Panc1 (cell line): ENCODE measurements at regions not wholly inside any gene's neighbourhood (a gene's known extent, or its start where the extent isn't known, plus 50 kb on each side); places are given as distances from the start of the nearest gene placed in this dataset.

Experiments used
- ATAC-seq: fragments of 200-7000 bp; cut with Tn5 transposase; 2 replicates; pipeline ENCODE4 v1.9.1; 2020; ENCODE audit warnings: mild to moderate bottlenecking, moderate library complexity
- BruUV-seq: library from RNA; stranded (reverse); fragments of 400-500 nt; replicated peaks from 2 replicates; lab custom pipeline; 2021; lab: Mats Ljungman, UMichigan
- CTCF ChIA-PET: fragments of 300-600 bp; sonication (Branson Sonifier 250); formaldehyde crosslinking; loops from one replicate; lab custom pipeline; 2022; ENCODE audit warnings: antibody characterized with exemption; lab: Charles Lee
- POLR2A ChIA-PET: fragments of 300-600 bp; sonication (Branson Sonifier 250); formaldehyde crosslinking; loops from one replicate; lab custom pipeline; 2022; ENCODE audit warnings: antibody characterized with exemption; lab: Charles Lee
- DNase-seq: peaks from one replicate; pipeline ENCODE4 v3.0.0-alpha.2; 2010; ENCODE audit warnings: low read depth, low spot score
- H3K27ac ChIP-seq: 2 replicates; pipeline ENCODE4 v1.5.1; 2011; ENCODE audit warnings: mild to moderate bottlenecking, low read length, inconsistent platforms
- H3K27me3 ChIP-seq: fragments of 200-500 bp; sonication (Bioruptor generic); 2 replicates; pipeline ENCODE4 v1.6.0; 2014; ENCODE audit warnings: low read length, inconsistent platforms; ENCODE audit not compliant: control insufficient read depth, insufficient read depth
- H3K36me3 ChIP-seq: fragments of 200-500 bp; sonication (Bioruptor generic); 2 replicates; pipeline ENCODE4 v1.5.1; 2014; ENCODE audit warnings: inconsistent platforms, mild to moderate bottlenecking, low read length, moderate library complexity; ENCODE audit not compliant: control insufficient read depth, insufficient read depth
- H3K4me1 ChIP-seq: 2 replicates; pipeline ENCODE4 v1.5.1; 2011; ENCODE audit warnings: inconsistent platforms, mild to moderate bottlenecking, low read length, moderate library complexity; ENCODE audit not compliant: control insufficient read depth, insufficient read depth
- H3K4me3 ChIP-seq, 2 experiments: 2 replicates each; pipeline ENCODE4 v1.5.1; 2011 to 2012; ENCODE audit warnings: low read depth in 2 of 2, low read length in 2 of 2, mild to moderate bottlenecking in 2 of 2, inconsistent platforms in 1 of 2, moderate library complexity in 1 of 2
- H3K9me3 ChIP-seq: fragments of 200-500 bp; sonication (Bioruptor generic); 2 replicates; pipeline ENCODE4 v1.5.1; 2014; ENCODE audit warnings: low read depth, mild to moderate bottlenecking, inconsistent platforms, low read length, moderate library complexity; ENCODE audit not compliant: control insufficient read depth, insufficient read depth
- CTCF ChIP-seq: fragments of 450-650 bp; IDR thresholded peaks from 2 replicates; pipeline ENCODE4 v1.5.1; 2017; ENCODE audit warnings: mild to moderate bottlenecking
- POLR2AphosphoS5 ChIP-seq: IDR thresholded peaks from 2 replicates; pipeline ENCODE4 v1.6.1; 2012; ENCODE audit warnings: mild to moderate bottlenecking, low read depth, low read length, moderate library complexity
- SIN3A ChIP-seq: IDR thresholded peaks from 2 replicates; pipeline ENCODE4 v1.6.1; 2012; ENCODE audit warnings: low read depth, mild to moderate bottlenecking, low read length, moderate library complexity, borderline replicate concordance; ENCODE audit not compliant: insufficient read depth
- TCF7L2 ChIP-seq: IDR thresholded peaks from 2 replicates; pipeline ENCODE4 v1.6.1; 2011; ENCODE audit warnings: mild to moderate bottlenecking, low read depth, low read length, inconsistent platforms
- in situ Hi-C: cut with HindIII; loops from 2 replicates; pipeline ENCODE4 v1.10.0; 2016; ENCODE audit warnings: low sequenced_read_pairs, low pct_unique_long_range_greater_than_20kb
- intact Hi-C: fragments of 100-400 bp; cut with micrococcal nuclease; formaldehyde crosslinking; loops from one replicate; pipeline ENCODE4 v1.10.0; 2022; ENCODE audit not compliant: unreplicated experiment
- TF ChIP-seq, protein P1 (sequence below), 2 experiments: IDR thresholded peaks; 2 replicates each; pipeline ENCODE4 v1.6.1; 2011 to 2012; ENCODE audit warnings: low read depth in 2 of 2, control low read depth in 1 of 2, low read length in 1 of 2, mild to moderate bottlenecking in 1 of 2, moderate library complexity in 1 of 2; ENCODE audit not compliant: insufficient read depth in 1 of 2

GRCh38 chr13:31032528-31033113 lies 100.2 kb downstream of the TEX26 start:
- Histone ChIP-seq H3K36me3 (no peaks in the 10 kb centered on the region), H3K27ac (no peak overlapping the region), H3K27me3 (no peaks in the 10 kb centered on the region), H3K4me1 (no peaks in the 10 kb centered on the region), H3K9me3 (no peaks in the 10 kb centered on the region), H3K4me3 (no peak overlapping the region)
- no TSS peak for BruUV-seq
- POLR2A ChIA-PET: no interaction called here
- DNase-seq (no peak), ATAC-seq (no peak)
- intact Hi-C loops: no loop called here
- CTCF ChIA-PET: no interaction called here
- in situ Hi-C loops: no loop called here
- TF ChIP-seq, protein P1, sequence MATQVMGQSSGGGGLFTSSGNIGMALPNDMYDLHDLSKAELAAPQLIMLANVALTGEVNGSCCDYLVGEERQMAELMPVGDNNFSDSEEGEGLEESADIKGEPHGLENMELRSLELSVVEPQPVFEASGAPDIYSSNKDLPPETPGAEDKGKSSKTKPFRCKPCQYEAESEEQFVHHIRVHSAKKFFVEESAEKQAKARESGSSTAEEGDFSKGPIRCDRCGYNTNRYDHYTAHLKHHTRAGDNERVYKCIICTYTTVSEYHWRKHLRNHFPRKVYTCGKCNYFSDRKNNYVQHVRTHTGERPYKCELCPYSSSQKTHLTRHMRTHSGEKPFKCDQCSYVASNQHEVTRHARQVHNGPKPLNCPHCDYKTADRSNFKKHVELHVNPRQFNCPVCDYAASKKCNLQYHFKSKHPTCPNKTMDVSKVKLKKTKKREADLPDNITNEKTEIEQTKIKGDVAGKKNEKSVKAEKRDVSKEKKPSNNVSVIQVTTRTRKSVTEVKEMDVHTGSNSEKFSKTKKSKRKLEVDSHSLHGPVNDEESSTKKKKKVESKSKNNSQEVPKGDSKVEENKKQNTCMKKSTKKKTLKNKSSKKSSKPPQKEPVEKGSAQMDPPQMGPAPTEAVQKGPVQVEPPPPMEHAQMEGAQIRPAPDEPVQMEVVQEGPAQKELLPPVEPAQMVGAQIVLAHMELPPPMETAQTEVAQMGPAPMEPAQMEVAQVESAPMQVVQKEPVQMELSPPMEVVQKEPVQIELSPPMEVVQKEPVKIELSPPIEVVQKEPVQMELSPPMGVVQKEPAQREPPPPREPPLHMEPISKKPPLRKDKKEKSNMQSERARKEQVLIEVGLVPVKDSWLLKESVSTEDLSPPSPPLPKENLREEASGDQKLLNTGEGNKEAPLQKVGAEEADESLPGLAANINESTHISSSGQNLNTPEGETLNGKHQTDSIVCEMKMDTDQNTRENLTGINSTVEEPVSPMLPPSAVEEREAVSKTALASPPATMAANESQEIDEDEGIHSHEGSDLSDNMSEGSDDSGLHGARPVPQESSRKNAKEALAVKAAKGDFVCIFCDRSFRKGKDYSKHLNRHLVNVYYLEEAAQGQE (IDR thresholded peaks at IDR 0.05; ENCODE audit: insufficient read depth in 1 of 2, low read depth in 2 of 2, low read length in 1 of 2): no peak
- TF ChIP-seq TCF7L2: no peak
- no peak for TF ChIP-seq POLR2AphosphoS5
- no peak for TF ChIP-seq SIN3A
- no peak for TF ChIP-seq CTCF

DNA sequence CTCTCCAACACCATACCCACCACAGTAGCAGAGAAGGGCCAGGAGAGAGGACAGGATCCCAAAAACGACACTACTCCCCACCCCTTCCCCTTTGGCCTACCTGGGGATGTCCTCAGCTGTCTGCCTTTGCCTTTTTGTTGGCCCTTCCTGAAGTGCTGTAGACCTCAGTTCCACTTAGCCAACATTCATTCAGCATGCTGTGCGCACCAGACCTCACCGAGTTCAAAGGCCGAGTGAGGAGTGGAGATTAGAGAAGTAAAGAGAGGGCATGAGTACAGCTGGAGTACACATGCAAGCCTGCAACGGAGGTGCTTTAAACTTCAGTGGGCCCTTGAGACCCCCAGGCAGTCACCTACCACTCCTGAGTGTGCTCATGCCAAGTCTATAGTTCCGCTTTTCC lies 99.0 kb downstream of the TEX26 start:
- POLR2A ChIA-PET: no interaction called here
- BruUV-seq: no TSS peak
- intact Hi-C loops: no loop called here

More for the DNA sequence above, 99.0 kb downstream of the TEX26 start:
- H3K27ac ChIP-seq: no peak overlapping the region
- ATAC-seq (no peak), DNase-seq (no peak)
- no peaks in the 10 kb centered on the region for H3K27me3 ChIP-seq
- TF ChIP-seq SIN3A: no peak
- TF ChIP-seq, protein P1 (IDR thresholded peaks at IDR 0.05; ENCODE audit: insufficient read depth in 1 of 2, low read depth in 2 of 2, low read length in 1 of 2): no peak
- no peak for TF ChIP-seq TCF7L2
- TF ChIP-seq CTCF: no peak
- TF ChIP-seq POLR2AphosphoS5: no peak
- no peaks in the 10 kb centered on the region for H3K9me3 ChIP-seq
- in situ Hi-C loops: no loop called here
- H3K4me3 ChIP-seq: no peak overlapping the region
- CTCF ChIA-PET: interaction anchor here (0.6 kb wide), 1 partner anchor 18 kb away, joined by 4 read pairs; no protein-coding TSS in a partner anchor
- H3K36me3 ChIP-seq: no peaks in the 10 kb centered on the region
- no peaks in the 10 kb centered on the region for H3K4me1 ChIP-seq
